SH-SY5Y (cell line): ENCODE measurements at regions not wholly inside any gene's neighbourhood (a gene's known extent, or its start where the extent isn't known, plus 50 kb on each side); places are given as distances from the start of the nearest gene placed in this dataset.

ENCODE experiments used
- GATA2 ChIP-seq: IDR thresholded peaks from 2 replicates; pipeline ENCODE4 v1.6.1; 2011; ENCODE audit warnings: mild to moderate bottlenecking, low read depth, low read length
- GATA3 ChIP-seq: IDR thresholded peaks from 2 replicates; pipeline ENCODE4 v1.6.1; 2011; ENCODE audit warnings: low read depth, mild to moderate bottlenecking, low read length, moderate library complexity

- TF ChIP-seq GATA2 (no peak), GATA3 (no peak)
Observed at GRCh38 chr18:22552899-22553460, 135.3 kb upstream of the CTAGE1 start.
